Right hindlimb (tissue), 1 donor: ENCODE measurements at regions not wholly inside any gene's neighbourhood (a gene's known extent, or its start where the extent isn't known, plus 50 kb on each side); places are given as distances from the start of the nearest gene placed in this dataset.
A peak's percentile ranks its signal among the peaks of the same experiment; 100 is the strongest.
"Not testable (repeated sequence)": the region's sequence is repeated elsewhere in the genome, so short reads cannot be mapped to it uniquely, and the experiment has no call there.

Experiments used
- DNase-seq: peaks from one replicate; pipeline ENCODE4 v3.0.0-alpha.2; 2018

- peak; percentile 89 for DNase-seq
Measured at GRCh38 chr5:135112008-135112725, 78.1 kb upstream of the PITX1 start.

GRCh38 chr5:135110785-135111596 is 77.0 kb upstream of the PITX1 start:
- DNase-seq, result no peak

DNA sequence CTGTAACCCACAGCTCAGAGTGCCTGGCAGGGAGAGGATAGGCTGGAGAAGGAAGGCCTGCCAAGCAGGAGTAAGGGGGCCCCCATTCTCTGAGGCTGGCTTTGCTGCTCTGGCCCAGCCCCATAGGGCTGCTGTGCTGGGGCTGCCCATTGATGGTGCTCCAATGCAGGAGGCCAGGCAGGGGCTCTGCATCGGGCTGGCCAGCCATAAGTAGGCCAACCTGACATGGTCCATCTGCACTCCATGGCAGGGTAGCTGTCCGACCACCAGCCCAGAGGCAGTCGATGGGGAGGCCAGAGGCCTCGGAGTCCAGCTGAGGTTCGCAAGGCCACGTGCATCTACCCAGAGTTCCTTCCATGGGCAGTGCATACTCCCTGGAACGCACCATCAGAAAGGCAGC is 75.0 kb upstream of the PITX1 start:
- DNase-seq, result no peak

GRCh38 chr5:135108569-135108968 is 74.5 kb upstream of the PITX1 start:
- no peak for DNase-seq

DNA sequence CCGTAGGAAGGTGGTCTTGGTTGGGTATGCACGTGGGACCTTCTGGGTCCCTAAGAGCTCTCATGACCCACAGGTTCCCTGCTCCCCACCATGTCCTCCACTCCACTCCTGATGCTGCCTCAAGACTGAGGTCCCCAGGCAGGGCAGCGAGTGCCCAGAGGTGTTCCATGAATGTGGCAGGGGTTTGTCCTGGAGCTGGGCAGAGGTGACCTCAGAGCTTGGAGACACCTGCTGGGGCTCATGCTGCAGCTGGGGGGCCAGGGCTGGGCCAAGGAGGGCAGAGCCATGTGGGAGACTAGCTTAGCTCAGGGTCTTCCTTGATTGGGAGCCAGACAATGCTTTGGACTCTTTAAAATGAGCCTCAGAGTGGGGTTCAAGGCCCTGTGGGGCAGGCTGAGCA is 74.0 kb upstream of the PITX1 start:
- no peak for DNase-seq

DNA sequence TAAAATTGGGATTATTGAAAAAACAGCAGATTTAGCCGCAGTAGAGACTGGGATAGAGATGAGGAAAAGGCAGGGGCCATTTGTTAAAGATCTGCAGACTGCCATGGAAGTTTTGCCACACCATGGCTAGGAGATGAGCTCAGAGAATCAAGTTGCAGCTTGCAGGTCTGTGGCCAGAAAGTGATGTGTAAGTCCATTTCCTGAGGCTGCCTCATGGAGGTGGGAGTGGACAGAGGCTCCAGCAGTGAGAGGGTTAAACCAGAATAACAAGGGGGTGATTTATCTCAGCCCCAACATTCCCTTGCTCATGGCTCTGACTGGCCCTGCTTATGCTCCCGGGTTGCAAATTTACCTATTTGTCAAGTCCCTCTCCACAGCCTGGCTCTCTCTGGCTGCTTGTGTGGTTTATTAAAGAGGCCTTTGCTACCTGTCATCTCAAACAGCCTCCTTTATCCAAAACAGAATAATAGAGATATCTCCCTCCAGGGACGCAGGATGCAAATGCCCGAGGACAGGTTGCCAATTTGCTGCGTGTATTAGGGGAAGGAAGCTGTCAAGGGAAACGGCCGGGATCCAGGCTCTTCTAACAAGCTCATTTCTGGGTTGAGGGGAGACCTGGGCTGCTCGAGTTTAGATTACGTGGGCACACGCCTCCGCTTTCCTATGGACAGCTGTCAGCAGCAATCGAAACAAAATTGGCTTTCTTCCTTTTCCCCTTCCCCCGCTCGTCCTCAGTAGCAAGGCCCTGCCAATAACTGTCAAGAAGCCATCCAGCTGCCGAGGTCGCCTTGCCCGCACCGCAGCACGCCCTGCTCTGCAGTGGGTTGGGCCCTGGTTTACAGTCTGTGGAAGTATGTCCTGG is 72.8 kb upstream of the PITX1 start:
- no peak for DNase-seq

DNA sequence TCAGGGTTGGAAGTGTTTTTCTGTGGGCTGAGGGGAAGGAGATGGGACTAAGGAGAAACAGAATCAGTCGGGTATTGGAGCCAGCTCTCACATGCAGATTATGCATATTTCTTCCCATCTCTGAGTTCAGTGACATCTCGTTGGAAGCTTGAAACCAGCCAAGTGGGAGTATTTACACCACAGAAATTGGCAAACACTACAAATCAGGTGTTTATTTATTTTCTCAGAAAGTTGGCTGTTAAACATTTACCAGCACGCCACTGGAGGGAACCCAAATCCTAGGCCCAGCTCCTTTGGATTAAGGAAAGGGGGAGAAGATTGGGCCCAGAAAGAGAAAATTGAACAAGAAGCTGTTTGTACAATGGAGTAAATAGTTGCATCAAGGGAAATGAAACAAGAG is 72.1 kb upstream of the PITX1 start:
- no peak for DNase-seq

DNA sequence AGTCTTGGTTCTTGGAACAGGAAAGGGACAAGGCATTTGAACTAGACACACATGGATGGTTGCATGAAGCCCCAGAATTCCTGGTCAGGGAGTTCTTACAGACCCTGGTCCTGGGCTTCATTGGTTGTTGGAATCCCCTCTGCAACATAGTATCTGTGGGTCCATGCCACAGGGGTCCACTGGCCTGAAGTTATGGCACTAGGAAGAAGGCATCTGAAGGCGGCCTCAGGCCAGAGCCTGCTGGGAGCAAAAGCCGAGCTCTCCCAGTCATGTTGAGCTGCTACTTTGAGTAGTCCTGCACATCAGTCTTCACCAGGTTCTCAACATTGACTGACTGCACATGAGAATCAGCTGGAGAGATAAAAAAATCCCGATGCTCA is 71.1 kb upstream of the PITX1 start:
- DNase-seq, result no peak

- no peak for DNase-seq
Measured at GRCh38 chr5:135103575-135103853, 69.5 kb upstream of the PITX1 start.

DNA sequence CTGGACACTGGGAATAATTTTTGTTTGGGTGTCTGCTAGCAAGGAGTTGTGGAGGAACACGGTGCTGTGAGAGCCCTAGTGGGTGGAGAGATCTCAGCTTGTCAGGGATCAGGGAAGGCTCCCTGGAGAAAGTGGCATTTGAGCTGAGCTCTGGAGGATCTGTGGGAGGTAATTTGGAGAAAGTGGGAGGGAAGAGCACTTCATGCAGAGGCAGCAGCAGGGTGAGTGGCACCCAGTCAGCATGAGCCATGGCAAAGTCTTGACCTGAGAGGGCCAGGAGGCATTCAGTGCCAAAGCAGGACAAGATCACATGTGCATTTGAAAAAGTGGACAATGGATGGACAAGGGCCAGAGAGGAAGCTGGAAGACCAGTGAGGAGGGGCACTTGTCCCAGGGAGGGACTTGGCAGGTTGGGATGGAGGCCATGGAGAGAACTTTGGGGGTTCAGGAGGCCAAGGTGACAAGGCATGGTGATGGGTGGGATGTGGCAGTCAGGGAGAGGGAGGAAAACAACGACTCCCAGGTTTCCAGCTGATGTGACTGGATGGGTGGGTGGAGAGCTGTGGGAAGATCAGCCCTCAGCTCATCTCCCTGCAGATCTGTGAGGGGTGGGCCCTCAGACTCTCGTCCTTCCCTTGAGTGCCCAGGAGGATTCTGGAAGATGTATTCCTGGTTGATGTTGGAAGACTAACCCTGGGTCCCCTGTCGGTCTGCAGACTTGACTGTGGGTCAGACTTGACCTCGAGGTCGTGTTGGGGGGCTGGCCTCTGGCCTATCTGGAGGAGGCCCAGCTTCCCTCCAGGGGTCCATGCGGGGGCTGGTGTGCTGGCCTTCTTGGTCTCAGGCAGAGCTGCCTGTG is 68.9 kb upstream of the PITX1 start:
- DNase-seq, result peak; percentile 3

DNA sequence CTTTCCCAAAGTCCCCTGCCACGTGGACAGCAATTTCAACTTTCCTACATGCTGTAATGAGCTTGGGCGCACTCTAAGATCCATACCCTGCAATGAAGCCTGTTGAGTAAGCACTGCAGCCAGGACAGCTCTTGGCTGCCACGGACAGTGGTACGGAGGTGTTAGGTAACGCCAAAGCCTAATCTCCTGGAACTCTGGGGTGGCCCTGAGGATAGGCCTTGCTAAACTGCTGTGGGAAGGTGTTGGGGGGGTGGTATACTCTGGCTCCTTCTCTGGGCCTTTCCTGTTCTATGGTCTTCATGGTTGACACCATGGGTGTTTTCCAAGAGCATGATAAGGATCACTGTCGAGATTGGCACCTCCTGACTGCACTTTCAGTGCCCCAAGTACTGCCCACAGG is 66.4 kb upstream of the PITX1 start:
- DNase-seq, result peak; percentile 4

- DNase-seq, result no peak
Measured at GRCh38 chr5:135100011-135100410, 66.0 kb upstream of the PITX1 start.

DNA sequence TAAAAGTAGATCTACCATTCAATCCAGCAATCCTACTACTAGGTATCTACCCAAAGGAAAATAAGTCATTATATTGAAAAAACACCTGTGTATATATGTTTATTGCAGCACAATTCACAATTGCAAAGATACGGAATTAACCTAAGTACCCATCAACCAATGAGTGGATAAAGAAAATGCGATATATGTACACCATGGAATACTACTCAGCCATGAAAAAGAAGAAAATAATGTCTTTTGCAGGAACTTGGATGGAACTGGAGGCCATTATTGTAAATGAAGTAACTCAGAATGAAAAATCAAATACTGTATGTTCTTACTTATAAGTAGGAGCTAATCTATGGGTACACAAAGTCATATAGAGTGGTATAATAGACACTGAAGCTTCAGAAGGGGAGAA is 63.4 kb upstream of the PITX1 start:
- no peak for DNase-seq

- DNase-seq, result no peak
Measured at GRCh38 chr5:135095871-135096270, 61.8 kb upstream of the PITX1 start.

- DNase-seq, result no peak
Measured at GRCh38 chr5:135095052-135095715, 61.2 kb upstream of the PITX1 start.

GRCh38 chr5:135094339-135095051 is 60.5 kb upstream of the PITX1 start:
- no peak for DNase-seq

DNA sequence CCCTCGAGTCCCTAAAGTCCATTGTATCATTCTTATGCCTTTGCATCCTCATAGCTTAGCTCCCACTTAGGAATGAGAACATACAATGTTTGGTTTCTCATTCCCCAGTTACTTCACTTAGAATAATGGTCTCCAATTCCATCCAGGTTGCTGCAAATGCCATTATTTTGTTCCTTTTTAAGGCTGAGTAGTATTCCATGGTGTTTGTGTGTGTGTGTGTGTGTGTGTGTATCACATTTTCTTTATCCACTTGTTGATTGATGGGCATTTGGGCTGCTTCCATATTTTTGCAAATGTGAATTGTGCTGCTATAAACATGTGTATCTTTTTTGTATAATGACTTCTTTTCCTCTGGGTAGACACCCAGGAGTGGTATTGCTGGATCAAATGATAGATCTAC is 59.5 kb upstream of the PITX1 start:
- not testable (repeated sequence) for DNase-seq

DNA sequence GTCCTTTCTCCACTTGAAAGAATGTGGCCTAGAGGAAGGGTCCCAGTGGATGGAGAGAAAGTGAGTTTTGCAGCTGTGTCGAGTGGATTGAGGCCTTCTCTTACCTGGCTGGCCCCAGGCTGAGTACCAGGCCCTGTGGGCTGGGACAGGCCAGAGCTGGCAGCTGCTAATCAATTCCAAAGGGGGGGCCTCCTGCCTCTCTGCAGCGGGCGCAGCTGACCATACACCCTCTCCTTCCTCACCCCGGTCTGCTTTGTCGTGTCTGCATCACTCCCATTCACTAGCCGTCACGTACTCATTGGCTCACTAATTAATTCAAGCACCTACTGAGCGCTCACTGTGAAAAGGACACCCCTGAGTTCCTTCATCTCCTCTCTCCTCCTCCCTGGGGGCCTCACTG is 58.4 kb upstream of the PITX1 start:
- DNase-seq, result no peak

DNA sequence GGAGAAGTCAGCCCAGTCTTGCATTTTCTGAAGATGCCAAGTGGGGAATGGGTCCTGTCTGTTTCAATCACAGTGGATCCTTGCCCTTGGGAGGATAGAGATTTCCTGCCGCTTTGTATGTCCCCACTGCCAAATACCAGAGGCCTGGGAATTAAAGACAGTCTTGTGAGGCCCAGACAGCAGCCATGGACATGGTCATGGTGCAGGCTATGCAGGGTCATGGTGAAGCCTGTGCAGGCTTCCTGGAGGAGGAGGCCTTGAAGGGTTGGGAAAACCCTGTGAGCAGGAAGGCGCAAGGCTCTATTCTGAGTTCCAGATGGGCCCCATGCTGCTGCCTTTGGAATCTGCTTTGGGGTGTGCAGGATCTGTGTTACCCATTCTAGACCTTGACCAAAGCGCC is 57.3 kb upstream of the PITX1 start:
- DNase-seq, result no peak

- DNase-seq, result no peak
Measured at GRCh38 chr5:135089912-135090311, 55.9 kb upstream of the PITX1 start.

GRCh38 chr5:135088911-135089310 is 54.9 kb upstream of the PITX1 start:
- DNase-seq, result no peak

DNA sequence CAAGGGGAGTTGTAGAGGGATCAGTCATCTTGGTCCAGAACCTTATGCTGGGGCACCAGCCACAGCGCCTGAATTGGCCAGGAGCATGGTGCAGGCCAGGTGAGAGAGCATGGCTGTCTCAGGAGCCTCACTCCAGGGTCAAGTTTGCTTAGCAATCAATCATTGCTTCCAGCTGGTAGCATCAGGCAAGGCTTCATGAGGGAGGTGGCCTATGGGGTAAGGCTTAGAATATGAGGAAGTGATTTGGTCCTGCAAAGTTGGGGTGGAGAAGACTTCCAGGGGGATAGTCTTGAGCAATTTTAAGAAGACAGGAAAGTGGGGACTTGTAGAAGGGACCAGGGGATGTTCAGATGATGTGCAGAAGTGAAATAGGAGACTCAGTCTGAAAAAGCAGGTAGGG is 53.9 kb upstream of the PITX1 start:
- no peak for DNase-seq
